ENCODE measurements at regions not wholly inside any gene's neighbourhood (a gene's known extent, or its start where the extent isn't known, plus 50 kb on each side); places are given as distances from the start of the nearest gene placed in this dataset.

DNA sequence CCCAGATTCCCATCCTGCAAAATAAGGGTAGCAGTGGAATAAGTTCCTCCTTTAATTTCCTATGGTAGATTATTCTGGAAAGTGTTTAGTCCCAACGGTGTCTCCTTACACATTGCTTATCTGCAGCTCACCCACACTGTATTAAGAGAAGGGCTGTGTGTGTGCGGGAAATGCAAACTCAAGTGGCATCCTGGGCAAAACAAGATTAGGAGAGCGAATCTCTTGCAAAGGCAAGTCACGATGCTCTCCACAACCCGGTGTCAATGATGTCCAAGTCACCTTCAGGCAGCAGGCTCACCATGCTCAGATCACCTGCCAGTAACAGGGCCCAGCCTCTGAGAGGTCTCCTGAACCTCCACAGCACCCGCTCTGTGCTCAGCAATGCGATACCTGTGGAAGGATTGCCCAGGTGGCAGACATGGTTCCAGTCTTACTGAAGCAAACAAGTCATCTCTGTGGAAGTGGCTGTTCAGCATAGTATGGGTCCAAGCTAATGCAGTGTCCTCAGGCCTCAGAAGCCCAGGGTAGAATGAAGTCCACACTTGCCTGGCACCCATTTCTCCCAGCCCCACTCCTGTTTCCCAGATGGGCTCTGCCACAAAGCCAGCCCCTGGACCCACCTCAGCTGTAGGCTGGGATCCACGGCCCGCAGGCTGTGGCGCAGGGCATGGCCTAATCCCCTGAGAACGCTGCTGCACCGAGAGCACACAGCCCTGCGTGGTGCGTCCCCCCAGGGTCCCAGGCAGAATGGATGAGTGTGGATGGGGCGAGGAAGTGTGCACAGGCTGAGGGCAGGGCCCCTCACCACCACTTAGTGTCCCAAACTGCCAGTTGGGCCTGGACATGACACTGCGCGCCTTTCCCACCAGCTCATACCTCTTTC lies 101.2 kb downstream of the PXDC1 start:
- TF ChIP-seq CTCF (conservative IDR thresholded peaks at IDR 0.05; ENCODE audit: low read depth, low read length) (no peak), POLR2A (IDR thresholded peaks at IDR 0.05; ENCODE audit: low read depth, low read length) (no peak)
